PC-3 (cell line): ENCODE measurements at regions not wholly inside any gene's neighbourhood (a gene's known extent, or its start where the extent isn't known, plus 50 kb on each side); places are given as distances from the start of the nearest gene placed in this dataset.

ENCODE experiments used
- CTCF ChIP-seq: fragments of 300-600 bp; sonication (generic); conservative IDR thresholded peaks from 2 replicates; pipeline ENCODE4 v1.5.1; 2017; ENCODE audit warnings: antibody characterized with exemption, low read depth, mild to moderate bottlenecking, low read length
- EZH2 ChIP-seq: fragments of 300-600 bp; sonication (generic); IDR thresholded peaks from one replicate; pipeline ENCODE4 v1.6.1; 2017; ENCODE audit warnings: antibody characterized with exemption, mild to moderate bottlenecking, low read length; ENCODE audit not compliant: unreplicated experiment
- EZH2phosphoT487 ChIP-seq: fragments of 300-600 bp; sonication (generic); IDR thresholded peaks from 2 replicates; pipeline ENCODE4 v1.6.1; 2018; ENCODE audit warnings: mild to moderate bottlenecking, antibody characterized with exemption, low read length, borderline replicate concordance

DNA sequence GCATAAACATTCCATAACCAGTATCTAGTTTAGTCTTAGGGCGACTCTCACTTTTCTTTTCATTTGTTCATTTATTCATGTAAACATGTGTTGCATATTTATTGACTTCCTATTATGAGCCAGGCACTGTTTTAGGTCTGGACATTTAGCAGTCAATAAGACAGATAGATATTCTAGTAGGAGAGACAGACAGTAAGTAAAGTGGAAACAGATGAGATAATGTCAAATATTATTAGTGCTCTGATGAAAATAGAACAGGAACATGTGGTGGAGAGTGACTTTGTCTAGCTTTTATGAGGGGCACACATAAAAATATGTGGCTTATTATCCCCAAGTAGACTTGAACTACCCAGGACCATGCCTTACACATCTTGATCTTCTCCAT, 193.0 kb downstream of the NDFIP2 start:
- TF ChIP-seq CTCF = no peak
- TF ChIP-seq EZH2 = no peak
- no peak for TF ChIP-seq EZH2phosphoT487
